Erythroblast (primary cell): ENCODE measurements at regions not wholly inside any gene's neighbourhood (a gene's known extent, or its start where the extent isn't known, plus 50 kb on each side); places are given as distances from the start of the nearest gene placed in this dataset.

Source experiments
- GATA1 ChIP-seq: IDR thresholded peaks from 2 replicates; pipeline ENCODE4 v1.6.1; 2011; ENCODE audit warnings: low read depth, mild to moderate bottlenecking, control low read depth, low read length, moderate library complexity
- POLR2A ChIP-seq: IDR thresholded peaks from 2 replicates; pipeline ENCODE4 v1.6.1; 2011; ENCODE audit warnings: mild to moderate bottlenecking, low read length

DNA sequence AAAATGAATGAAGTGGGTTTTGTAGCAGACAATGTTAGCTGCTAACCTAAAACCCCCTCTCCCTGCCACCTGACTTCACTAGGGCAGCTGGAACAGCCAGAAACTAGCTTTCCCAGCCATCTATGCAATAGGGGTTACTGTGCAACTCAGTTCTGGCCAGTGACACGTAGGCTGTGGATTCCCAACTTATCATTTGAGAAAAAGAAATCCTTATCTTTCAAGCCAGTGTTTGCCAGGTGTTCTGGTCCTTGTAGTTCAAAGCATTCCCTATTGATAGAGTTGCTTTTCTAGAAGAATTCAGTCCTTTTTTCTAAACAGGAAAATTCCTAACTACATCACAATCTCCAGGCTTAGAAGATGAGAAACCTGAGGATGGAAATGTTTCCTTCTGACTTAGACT, 144.5 kb upstream of the ELAC2 start:
- no peak for TF ChIP-seq POLR2A
- TF ChIP-seq GATA1, result no peak
